GM18505 (cell line): ENCODE measurements at regions not wholly inside any gene's neighbourhood (a gene's known extent, or its start where the extent isn't known, plus 50 kb on each side); places are given as distances from the start of the nearest gene placed in this dataset.

ENCODE experiments used
- ATAC-seq: cut with Tn5 transposase; IDR thresholded peaks from one replicate; pipeline ENCODE4 v1.9.1; 2021; ENCODE audit not compliant: unreplicated experiment
- POLR2A ChIP-seq: IDR thresholded peaks from 4 replicates; pipeline ENCODE4 v1.6.1; 2011; ENCODE audit warnings: borderline replicate concordance; ENCODE audit not compliant: insufficient read depth, insufficient read length; ENCODE audit errors: extremely low read depth

DNA sequence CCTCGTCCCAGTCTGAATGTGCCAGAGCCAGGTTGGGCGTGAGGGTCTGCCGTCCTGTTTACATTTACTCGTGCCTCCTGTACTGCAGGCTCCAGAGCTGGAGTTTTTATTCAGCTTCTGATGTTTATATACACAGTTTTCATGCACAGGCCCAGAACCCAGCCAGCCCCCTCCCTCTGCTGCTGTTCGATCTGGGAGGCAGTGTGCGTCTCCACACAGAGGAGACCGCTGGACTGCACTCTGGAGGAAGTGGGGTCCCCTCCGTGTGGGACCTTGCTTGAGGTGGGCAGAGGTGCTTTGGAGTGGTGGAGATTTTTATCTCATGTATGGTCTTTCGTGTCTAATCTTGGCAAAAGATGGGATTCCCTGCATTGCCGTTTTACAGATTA lies 90.6 kb downstream of the GLI2 start:
- TF ChIP-seq POLR2A = no peak
- no peak for ATAC-seq

GRCh38 chr2:120826716-120827410 lies 91.2 kb downstream of the GLI2 start:
- TF ChIP-seq POLR2A = no peak
- no peak for ATAC-seq

GRCh38 chr2:120828066-120828465 lies 92.4 kb downstream of the GLI2 start:
- ATAC-seq = no peak
- TF ChIP-seq POLR2A = no peak

DNA sequence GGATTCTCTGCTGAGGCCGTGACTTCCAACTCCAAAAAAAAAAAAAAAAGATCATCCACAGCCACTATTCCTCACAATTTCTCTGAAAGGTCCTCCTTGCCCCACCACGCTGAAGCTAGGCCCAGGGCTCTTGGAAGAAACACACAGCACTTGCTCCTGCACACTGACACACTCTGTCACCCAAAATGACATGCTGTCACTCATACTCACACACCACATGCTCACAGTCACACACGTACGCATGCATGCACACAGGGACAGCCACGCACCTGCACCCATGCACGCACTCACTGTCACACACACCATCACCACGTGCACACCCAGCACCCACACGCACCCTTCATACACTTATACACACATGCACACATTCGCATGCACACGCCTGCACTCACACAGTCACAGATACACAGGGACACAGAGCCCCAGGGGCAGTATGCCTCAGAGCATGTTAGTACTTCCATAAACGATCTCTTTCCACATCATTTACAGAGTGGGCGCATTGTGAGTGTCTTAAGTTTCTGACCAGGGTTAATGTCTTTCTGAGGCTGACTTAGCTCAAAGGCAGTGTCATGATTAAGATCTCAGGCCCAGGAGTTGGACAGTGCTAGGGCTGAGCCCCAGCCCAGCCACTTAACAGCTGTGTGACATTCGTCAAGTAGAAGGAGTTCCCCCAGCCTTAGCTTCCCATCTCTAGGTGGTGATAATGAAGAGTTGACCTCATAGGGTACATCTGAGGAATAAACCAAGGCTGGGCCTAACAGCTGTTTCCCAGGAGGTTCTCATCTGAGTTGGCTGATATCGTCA lies 93.4 kb downstream of the GLI2 start:
- ATAC-seq = no peak
- no peak for TF ChIP-seq POLR2A

DNA sequence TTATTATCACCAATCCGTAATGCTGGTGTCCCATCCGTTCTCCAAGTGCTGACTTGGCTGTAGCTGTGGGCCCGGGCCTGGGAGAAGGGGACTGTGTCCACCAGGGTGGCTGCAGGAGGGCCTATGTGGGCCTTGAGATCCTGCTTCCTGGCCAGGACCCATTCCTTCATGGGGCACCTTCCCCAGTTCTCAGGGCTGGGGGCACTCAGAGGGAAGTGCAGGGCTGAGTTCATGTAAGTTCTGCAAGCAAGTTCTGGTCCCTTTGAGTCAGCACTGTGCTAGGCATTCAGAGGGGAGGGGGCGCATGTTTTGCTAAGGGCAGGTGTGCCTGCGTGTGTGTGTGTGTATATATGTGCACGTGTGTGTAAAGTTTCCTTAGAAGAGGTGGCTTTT lies 94.0 kb downstream of the GLI2 start:
- no peak for TF ChIP-seq POLR2A
- ATAC-seq = no peak

GRCh38 chr2:120830096-120830830 lies 94.6 kb downstream of the GLI2 start:
- TF ChIP-seq POLR2A = no peak
- no peak for ATAC-seq

- TF ChIP-seq POLR2A = no peak
- no peak for ATAC-seq
Measured at GRCh38 chr2:120831086-120831485, 95.4 kb downstream of the GLI2 start.

DNA sequence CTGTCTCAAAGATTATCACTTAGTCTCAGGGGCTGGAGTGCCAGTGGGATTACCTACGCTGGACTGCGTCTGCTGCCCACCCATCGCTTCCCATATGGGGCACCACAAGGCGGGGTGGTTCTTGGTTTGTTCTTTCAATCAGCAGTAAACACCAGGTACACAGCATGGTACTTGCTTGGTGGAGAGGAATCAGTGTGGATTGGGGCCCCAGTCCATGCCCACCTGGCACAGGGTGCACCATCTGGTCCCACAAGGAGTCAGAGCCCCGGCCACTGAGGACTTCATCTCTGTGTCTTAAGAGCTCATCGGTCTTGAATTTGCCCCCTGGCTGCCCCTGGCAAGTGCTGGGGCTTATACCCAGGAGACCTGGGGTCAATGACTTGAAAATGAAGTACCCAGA lies 96.2 kb downstream of the GLI2 start:
- TF ChIP-seq POLR2A = no peak
- no peak for ATAC-seq

DNA sequence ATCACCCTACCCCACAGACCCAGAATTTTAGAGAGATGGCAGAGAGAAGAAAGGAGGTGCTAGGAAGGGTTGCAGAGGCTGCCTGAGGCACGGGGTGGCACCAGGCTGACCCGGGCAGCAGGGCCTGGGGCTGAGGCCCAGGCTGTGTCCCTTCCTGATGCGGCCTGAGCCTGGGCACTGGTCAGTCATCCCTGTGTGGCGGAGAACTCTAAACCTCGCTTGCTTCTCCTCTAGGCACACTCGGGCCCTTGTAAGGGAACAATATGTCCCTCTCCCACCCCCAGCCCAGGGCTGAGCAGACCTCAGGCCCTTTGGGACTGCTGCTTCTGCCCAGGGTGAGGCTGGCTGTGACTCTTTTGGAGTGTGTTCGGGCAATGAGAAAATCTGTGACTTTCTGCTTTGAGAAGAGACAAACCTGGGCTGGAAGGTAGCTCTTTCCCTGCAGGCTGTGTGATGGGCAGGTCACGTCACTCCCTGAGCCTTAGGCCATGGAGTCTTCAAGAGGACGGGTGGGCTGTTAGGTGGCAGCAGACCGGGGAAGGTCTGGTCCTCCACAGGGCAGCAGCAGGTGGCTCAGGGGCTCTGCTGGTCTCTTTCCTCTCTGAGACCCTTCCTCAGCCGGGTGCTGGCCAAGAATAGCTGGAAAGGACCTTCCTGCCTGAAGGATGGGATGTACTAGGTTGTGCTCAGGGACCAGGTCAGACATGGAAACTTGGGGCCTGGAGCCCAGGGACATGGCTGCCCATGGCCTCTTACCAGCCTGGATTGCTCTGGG lies 96.8 kb downstream of the GLI2 start:
- no peak for TF ChIP-seq POLR2A
- no peak for ATAC-seq

DNA sequence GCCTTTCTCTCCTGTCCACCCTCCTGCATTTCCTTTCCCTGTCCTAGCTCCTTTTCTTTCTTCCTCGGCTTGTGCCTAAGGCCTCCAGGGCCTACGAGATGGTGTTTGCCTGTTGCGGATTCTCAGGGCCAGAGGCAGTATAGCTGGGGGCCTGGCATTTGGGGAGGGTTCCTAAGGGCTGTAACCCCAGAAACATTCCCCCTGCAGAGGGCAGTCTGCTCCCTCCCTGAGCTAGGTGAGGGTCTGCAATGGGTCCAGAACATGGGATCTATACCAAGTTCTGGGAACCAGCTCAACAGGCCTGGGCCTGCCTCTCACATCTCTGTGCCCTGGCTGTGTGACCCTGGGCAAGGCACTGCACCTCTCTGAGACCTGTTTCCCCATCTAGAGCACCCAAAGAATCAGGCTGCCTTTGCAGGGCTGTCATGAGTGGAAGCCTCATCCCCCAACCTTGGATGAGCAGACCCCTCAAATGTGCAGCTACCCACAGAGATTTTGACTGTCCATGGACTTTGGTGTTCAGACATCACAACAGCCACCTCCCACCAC lies 97.5 kb downstream of the GLI2 start:
- TF ChIP-seq POLR2A = no peak
- no peak for ATAC-seq

GRCh38 chr2:120834206-120834605 lies 98.5 kb downstream of the GLI2 start:
- no peak for ATAC-seq
- no peak for TF ChIP-seq POLR2A

GRCh38 chr2:120836281-120836680 lies 100.6 kb downstream of the GLI2 start:
- ATAC-seq = no peak
- no peak for TF ChIP-seq POLR2A
